Neural progenitor cell (in vitro differentiated cells): ENCODE measurements at regions not wholly inside any gene's neighbourhood (a gene's known extent, or its start where the extent isn't known, plus 50 kb on each side); places are given as distances from the start of the nearest gene placed in this dataset.

Experiments used
- DNase-seq: peaks from one replicate; pipeline ENCODE4 v3.0.0-alpha.2; 2016; ENCODE audit warnings: low spot score
- H2AFZ ChIP-seq: fragments of 200-600 bp; sonication (generic); replicated peaks from 2 replicates; pipeline ENCODE4 v1.6.1; 2016; ENCODE audit warnings: antibody characterized with exemption
- H3F3A ChIP-seq: fragments of 200-600 bp; sonication (generic); 2 replicates; pipeline ENCODE4 v1.6.1; 2016; ENCODE audit warnings: antibody characterized with exemption, low read depth
- H3K27ac ChIP-seq: fragments of 200-600 bp; sonication (generic); 2 replicates; pipeline ENCODE4 v1.5.1; 2016; ENCODE audit warnings: mild to moderate bottlenecking
- H3K27me3 ChIP-seq: fragments of 200-600 bp; sonication (generic); 2 replicates; pipeline ENCODE4 v1.6.1; 2016; ENCODE audit warnings: mild to moderate bottlenecking, moderate library complexity
- H3K36me3 ChIP-seq: fragments of 200-600 bp; sonication (generic); 2 replicates; pipeline ENCODE4 v1.5.1; 2016
- H3K4me1 ChIP-seq: fragments of 200-600 bp; sonication (generic); 2 replicates; pipeline ENCODE4 v1.6.1; 2016; ENCODE audit warnings: mixed run types
- H3K4me2 ChIP-seq: fragments of 200-600 bp; sonication (generic); 2 replicates; pipeline ENCODE4 v1.6.1; 2016
- H3K4me3 ChIP-seq: fragments of 200-600 bp; sonication (generic); 2 replicates; pipeline ENCODE4 v1.5.1; 2016
- H3K79me2 ChIP-seq: fragments of 200-600 bp; sonication (generic); 2 replicates; pipeline ENCODE4 v1.6.1; 2016; ENCODE audit warnings: low read depth
- H3K9ac ChIP-seq: fragments of 200-600 bp; sonication (generic); 2 replicates; pipeline ENCODE4 v1.6.1; 2016
- H3K9me3 ChIP-seq: fragments of 200-600 bp; sonication (generic); 2 replicates; pipeline ENCODE4 v1.5.1; 2016; ENCODE audit warnings: low read depth
- H4K20me1 ChIP-seq: fragments of 200-600 bp; sonication (generic); 2 replicates; pipeline ENCODE4 v1.6.1; 2016; ENCODE audit warnings: low read depth
- H3K27ac Mint-ChIP-seq: 3 replicates; pipeline ENCODE4 v1.8.0; 2021; ENCODE audit warnings: mixed read lengths
- H3K27me3 Mint-ChIP-seq: 2 replicates; pipeline ENCODE4 v1.8.0; 2022; ENCODE audit warnings: low read depth, mild to moderate bottlenecking, inconsistent platforms, moderate library complexity, mixed read lengths; ENCODE audit not compliant: insufficient read depth
- H3K36me3 Mint-ChIP-seq: 3 replicates; pipeline ENCODE4 v1.8.0; 2021; ENCODE audit warnings: mixed read lengths
- H3K4me1 Mint-ChIP-seq: 3 replicates; pipeline ENCODE4 v1.8.0; 2021; ENCODE audit warnings: mixed read lengths
- H3K4me3 Mint-ChIP-seq: 3 replicates; pipeline ENCODE4 v1.8.0; 2021; ENCODE audit warnings: mild to moderate bottlenecking, moderate library complexity, mixed read lengths
- H3K9me3 Mint-ChIP-seq: 3 replicates; pipeline ENCODE4 v1.8.0; 2020; ENCODE audit warnings: mixed read lengths
- EZH2 ChIP-seq: fragments of 200-600 bp; sonication (generic); IDR thresholded peaks from 2 replicates; pipeline ENCODE4 v1.6.1; 2017; ENCODE audit warnings: antibody characterized with exemption, mild to moderate bottlenecking, moderate library complexity
- EZH2phosphoT487 ChIP-seq: fragments of 200-600 bp; sonication (generic); IDR thresholded peaks from 2 replicates; pipeline ENCODE4 v1.6.1; 2017; ENCODE audit warnings: antibody characterized with exemption
- TF ChIP-seq, protein P1 (sequence below): fragments of 200-600 bp; sonication (generic); IDR thresholded peaks from 2 replicates; pipeline ENCODE4 v1.5.1; 2017; ENCODE audit warnings: antibody characterized with exemption, mild to moderate bottlenecking

- Mint-ChIP-seq H3K9me3 (peaks cover 5% of the 10 kb centered on the region), H3K4me3 (no peak overlapping the region)
- H3K27me3 ChIP-seq = peaks cover 20% of the 10 kb centered on the region
These were observed 1461.9 kb downstream of the UQCRFS1 start for GRCh38 chr19:27751044-27751391.

GRCh38 chr19:27750391-27751043 is 1462.4 kb downstream of the UQCRFS1 start:
- Histone ChIP-seq H3K79me2 (no peaks in the 10 kb centered on the region), H4K20me1 (no peaks in the 10 kb centered on the region), H3K4me1 (peaks cover 16% of the 10 kb centered on the region), H2AFZ (no peak overlapping the region), H3K4me2 (no peak overlapping the region), H3F3A (no peaks in the 10 kb centered on the region), H3K9ac (no peak overlapping the region), H3K27me3 (peaks cover 20% of the 10 kb centered on the region), H3K27ac (no peak overlapping the region), H3K36me3 (no peaks in the 10 kb centered on the region), H3K9me3 (no peaks in the 10 kb centered on the region), H3K4me3 (no peak overlapping the region)
- H3K9me3 Mint-ChIP-seq = peaks cover 3% of the 10 kb centered on the region
- H3K27me3 Mint-ChIP-seq = peaks cover 2% of the 10 kb centered on the region
- H3K36me3 Mint-ChIP-seq = peaks cover 4% of the 10 kb centered on the region
- H3K27ac Mint-ChIP-seq = no peak overlapping the region
- TF ChIP-seq, protein P1, sequence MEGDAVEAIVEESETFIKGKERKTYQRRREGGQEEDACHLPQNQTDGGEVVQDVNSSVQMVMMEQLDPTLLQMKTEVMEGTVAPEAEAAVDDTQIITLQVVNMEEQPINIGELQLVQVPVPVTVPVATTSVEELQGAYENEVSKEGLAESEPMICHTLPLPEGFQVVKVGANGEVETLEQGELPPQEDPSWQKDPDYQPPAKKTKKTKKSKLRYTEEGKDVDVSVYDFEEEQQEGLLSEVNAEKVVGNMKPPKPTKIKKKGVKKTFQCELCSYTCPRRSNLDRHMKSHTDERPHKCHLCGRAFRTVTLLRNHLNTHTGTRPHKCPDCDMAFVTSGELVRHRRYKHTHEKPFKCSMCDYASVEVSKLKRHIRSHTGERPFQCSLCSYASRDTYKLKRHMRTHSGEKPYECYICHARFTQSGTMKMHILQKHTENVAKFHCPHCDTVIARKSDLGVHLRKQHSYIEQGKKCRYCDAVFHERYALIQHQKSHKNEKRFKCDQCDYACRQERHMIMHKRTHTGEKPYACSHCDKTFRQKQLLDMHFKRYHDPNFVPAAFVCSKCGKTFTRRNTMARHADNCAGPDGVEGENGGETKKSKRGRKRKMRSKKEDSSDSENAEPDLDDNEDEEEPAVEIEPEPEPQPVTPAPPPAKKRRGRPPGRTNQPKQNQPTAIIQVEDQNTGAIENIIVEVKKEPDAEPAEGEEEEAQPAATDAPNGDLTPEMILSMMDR = no peak
- TF ChIP-seq EZH2 (no peak), EZH2phosphoT487 (no peak)
- no peak overlapping the region for H3K4me3 Mint-ChIP-seq
- DNase-seq = no peak
- H3K4me1 Mint-ChIP-seq = peaks cover 9% of the 10 kb centered on the region

More at GRCh38 chr19:27751044-27751391, 1461.9 kb downstream of the UQCRFS1 start:
- Histone ChIP-seq H3K9ac (no peak overlapping the region), H3F3A (no peaks in the 10 kb centered on the region), H3K4me2 (no peak overlapping the region), H3K4me1 (peaks cover 16% of the 10 kb centered on the region), H3K9me3 (no peaks in the 10 kb centered on the region), H3K27ac (no peak overlapping the region), H3K4me3 (no peak overlapping the region), H2AFZ (no peak overlapping the region), H4K20me1 (no peaks in the 10 kb centered on the region), H3K36me3 (no peaks in the 10 kb centered on the region), H3K79me2 (no peaks in the 10 kb centered on the region)
- Mint-ChIP-seq H3K4me1 (peaks cover 9% of the 10 kb centered on the region), H3K27me3 (peaks cover 2% of the 10 kb centered on the region), H3K27ac (no peak overlapping the region), H3K36me3 (peaks cover 2% of the 10 kb centered on the region)
- DNase-seq = no peak
- TF ChIP-seq, protein P1 = no peak
- TF ChIP-seq EZH2phosphoT487 (no peak), EZH2 (no peak)

DNA sequence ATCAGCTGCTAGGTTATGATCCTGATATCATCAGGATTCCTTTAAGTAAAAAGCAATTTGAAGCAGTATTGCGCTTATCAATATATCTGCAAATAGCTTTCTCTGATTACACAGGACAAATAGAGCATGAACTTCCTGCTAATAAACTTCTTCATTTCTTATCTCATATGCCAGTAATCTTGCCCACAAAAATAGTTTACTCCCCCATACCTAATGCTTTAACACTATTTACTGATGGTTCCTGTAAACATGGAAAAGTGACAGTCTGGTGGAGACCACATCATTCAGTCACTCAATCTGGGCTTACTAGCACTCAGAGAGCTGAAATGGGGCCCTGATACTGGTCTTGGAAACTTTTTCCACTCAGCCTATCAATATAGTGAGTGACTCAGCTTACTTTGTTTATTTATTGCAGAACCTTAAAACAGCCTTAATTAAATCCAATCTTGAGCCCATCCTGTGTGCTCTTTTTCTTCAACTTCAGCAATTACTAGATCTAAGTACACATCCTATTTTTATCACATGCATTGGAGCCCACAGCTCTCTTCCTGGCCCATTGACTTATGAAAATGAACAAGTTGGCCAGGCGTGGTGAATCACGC is 1464.3 kb downstream of the UQCRFS1 start:
- no peaks in the 10 kb centered on the region for H3K36me3 ChIP-seq
- no peaks in the 10 kb centered on the region for H4K20me1 ChIP-seq
- peaks cover 16% of the 10 kb centered on the region for H3K4me1 ChIP-seq
- Mint-ChIP-seq H3K36me3 (peaks cover 4% of the 10 kb centered on the region), H3K4me3 (no peak overlapping the region), H3K27me3 (peaks cover 5% of the 10 kb centered on the region), H3K27ac (no peak overlapping the region), H3K4me1 (peaks cover 9% of the 10 kb centered on the region), H3K9me3 (peaks cover 2% of the 10 kb centered on the region)
- H3K27ac ChIP-seq = no peak overlapping the region
- H3K79me2 ChIP-seq = no peaks in the 10 kb centered on the region
- no peak for DNase-seq
- no peak overlapping the region for H3K9ac ChIP-seq
- TF ChIP-seq, protein P1 = no peak
- TF ChIP-seq EZH2 = no peak
- no peak for TF ChIP-seq EZH2phosphoT487
- H3K27me3 ChIP-seq = peaks cover 20% of the 10 kb centered on the region
- H3K4me3 ChIP-seq = no peak overlapping the region
- no peaks in the 10 kb centered on the region for H3K9me3 ChIP-seq
- H3K4me2 ChIP-seq = no peak overlapping the region
- no peaks in the 10 kb centered on the region for H3F3A ChIP-seq
- no peak overlapping the region for H2AFZ ChIP-seq
